HepG2 (cell line): ENCODE measurements at regions not wholly inside any gene's neighbourhood (a gene's known extent, or its start where the extent isn't known, plus 50 kb on each side); places are given as distances from the start of the nearest gene placed in this dataset.
"Not testable (repeated sequence)": the region's sequence is repeated elsewhere in the genome, so short reads cannot be mapped to it uniquely, and the experiment has no call there.

Source experiments
- ATAC-seq: fragments of 200-7000 bp; cut with Tn5 transposase; 3 replicates; pipeline ENCODE4 v1.9.1; 2020; ENCODE audit warnings: mild to moderate bottlenecking, moderate library complexity
- BruUV-seq: library from RNA; stranded (reverse); fragments of 400-500 nt; replicated peaks from 2 replicates; lab custom pipeline; 2021; lab: Mats Ljungman, UMichigan
- CTCF ChIA-PET: fragments of 300-600 bp; formaldehyde crosslinking; extraction: SDS; loops from one replicate; lab custom pipeline; 2021; ENCODE audit warnings: low total read pairs, inconsistent platforms, low intra/inter-chr PET ratio; lab: Yijun Ruan, JAX
- POLR2A ChIA-PET: fragments of 350-600 bp; sonication (Branson Sonifier 250); formaldehyde crosslinking; loops from one replicate; lab custom pipeline; 2020; ENCODE audit warnings: antibody characterized with exemption, inconsistent platforms; lab: Yijun Ruan, JAX
- DNase-seq: peaks from one replicate; pipeline ENCODE4 v3.0.0-alpha.2; 2015; ENCODE audit warnings: low spot score
- FAIRE-seq: peaks from 3 replicates; lab custom pipeline; 2011; peaks lifted over from hg19 to GRCh38; lab: Jason Lieb, UNC
- H2AFZ ChIP-seq: one replicate; pipeline ENCODE4 v1.6.1; 2011; ENCODE audit warnings: low read length, inconsistent platforms
- H3K27ac ChIP-seq: fragments of 300-600 bp; 3 replicates; pipeline ENCODE4 v1.8.0; 2011; ENCODE audit warnings: mixed run types, mild to moderate bottlenecking, mixed read lengths, low read length, inconsistent platforms; ENCODE audit not compliant: insufficient read depth; ENCODE audit errors: extremely low read length
- H3K27me3 ChIP-seq, 2 experiments: fragments of 200-600 bp in 1 of 2; 2 replicates in 1 of 2; 3 replicates in 1 of 2; pipeline versions ENCODE4 v1.6.0 to v1.8.0; 2011; ENCODE audit warnings: low read length in 2 of 2, mild to moderate bottlenecking in 2 of 2, moderate library complexity in 2 of 2, inconsistent platforms in 1 of 2; ENCODE audit not compliant: insufficient read depth in 2 of 2, control insufficient read depth in 1 of 2
- H3K36me3 ChIP-seq, 2 experiments: fragments of 200-600 bp in 1 of 2; replicated peaks in 1 of 2; 2 replicates in 1 of 2; 3 replicates in 1 of 2; pipeline versions ENCODE4 v1.5.1 to v1.8.0; 2011; ENCODE audit warnings: low read length in 2 of 2, inconsistent platforms in 1 of 2; ENCODE audit not compliant: insufficient read depth in 2 of 2, control insufficient read depth in 1 of 2
- H3K4me1 ChIP-seq: 2 replicates; pipeline ENCODE4 v1.5.1; 2012; ENCODE audit warnings: low read length, inconsistent platforms; ENCODE audit not compliant: insufficient read depth
- H3K4me2 ChIP-seq: 2 replicates; pipeline ENCODE4 v1.6.0; 2011; ENCODE audit warnings: low read depth, low read length, inconsistent platforms
- H3K4me3 ChIP-seq, 3 experiments: fragments of 200-600 bp in 1 of 3; sonication (generic), shearing (Covaris generic) in 1 of 3; replicated peaks in 1 of 3; 2 replicates each; pipeline ENCODE4 v1.5.1; 2011 to 2016; ENCODE audit warnings: low read length in 3 of 3, inconsistent platforms in 2 of 3, low read depth in 2 of 3, mild to moderate bottlenecking in 2 of 3, control low read depth in 1 of 3, mixed read lengths in 1 of 3; ENCODE audit not compliant: insufficient read depth in 1 of 3
- H3K79me2 ChIP-seq: one replicate; pipeline ENCODE4 v1.6.1; 2011; ENCODE audit warnings: low read length, inconsistent platforms; ENCODE audit not compliant: insufficient read depth
- H3K9ac ChIP-seq: 2 replicates; pipeline ENCODE4 v1.6.0; 2011; ENCODE audit warnings: mild to moderate bottlenecking, low read depth, low read length, inconsistent platforms; ENCODE audit not compliant: insufficient read depth
- H3K9me3 ChIP-seq: 2 replicates; pipeline ENCODE4 v1.5.1; 2012; ENCODE audit warnings: mild to moderate bottlenecking, low read length
- H4K20me1 ChIP-seq: 2 replicates; pipeline ENCODE4 v1.6.0; 2011; ENCODE audit warnings: inconsistent platforms, mild to moderate bottlenecking, low read length, moderate library complexity; ENCODE audit not compliant: insufficient read depth
- AHDC1 ChIP-seq: sonication (generic); formaldehyde crosslinking; IDR thresholded peaks from 2 replicates; pipeline ENCODE4 v1.5.1; 2020; ENCODE audit warnings: mild to moderate bottlenecking, missing genetic modification reagents, borderline replicate concordance
- GATAD2A ChIP-seq: IDR thresholded peaks from 2 replicates; pipeline ENCODE4 v1.6.1; 2016
- HNF4A ChIP-seq: sonication (generic); formaldehyde crosslinking; IDR thresholded peaks from 2 replicates; pipeline ENCODE4 v1.4.0; 2020; ENCODE audit warnings: missing genetic modification reagents
- PATZ1 ChIP-seq: sonication (generic); formaldehyde crosslinking; IDR thresholded peaks from 2 replicates; pipeline ENCODE4 v1.4.0; 2020; ENCODE audit warnings: missing genetic modification reagents
- PAXIP1 ChIP-seq: sonication (generic); formaldehyde crosslinking; conservative IDR thresholded peaks from 2 replicates; pipeline ENCODE4 v1.4.0; 2020; ENCODE audit warnings: mild to moderate bottlenecking, missing genetic modification reagents, moderate library complexity
- ZMYM4 ChIP-seq: sonication (generic); formaldehyde crosslinking; IDR thresholded peaks from 2 replicates; pipeline ENCODE4 v1.8.1; 2023; ENCODE audit warnings: mild to moderate bottlenecking, missing genetic modification reagents
- ZNF644 ChIP-seq: IDR thresholded peaks from 2 replicates; pipeline ENCODE4 v1.6.1; 2016; ENCODE audit warnings: low read depth
- WGBS: methylation state at CpG from one replicate; pipeline ENCODE4 v1.1.6; 2017; ENCODE audit warnings: low lambda C conversion rate; 5-methylcytosine and 5-hydroxymethylcytosine counted together
- in situ Hi-C: cut with HindIII; loops from 2 replicates; pipeline ENCODE4 v1.10.0; 2017; ENCODE audit warnings: low pct_unique_long_range_greater_than_20kb; ENCODE audit not compliant: extremely low pct_ligation_motif_present
- intact Hi-C: fragments of 100-400 bp; cut with micrococcal nuclease; formaldehyde crosslinking; loops from one replicate; pipeline ENCODE4 v1.10.0; 2022; ENCODE audit not compliant: unreplicated experiment

- H3K79me2 ChIP-seq, H2AFZ ChIP-seq, H3K27ac ChIP-seq, H3K9ac ChIP-seq, H3K9me3 ChIP-seq, H4K20me1 ChIP-seq, BruUV-seq, intact Hi-C loops, CTCF ChIA-PET, H3K36me3 ChIP-seq, in situ Hi-C loops, H3K27me3 ChIP-seq, ATAC-seq, POLR2A ChIA-PET: not testable (repeated sequence)
- 0 out of 2 replicates have a peak, but pooled peaks have one; percentile 18 for TF ChIP-seq ZMYM4 (CRISPR knock-in tag)
- peak; percentile 28; the same call in 1 of the 2 replicates for TF ChIP-seq PAXIP1 (CRISPR knock-in tag)
- peak; percentile 77 for TF ChIP-seq PATZ1
- TF ChIP-seq GATAD2A (CRISPR knock-in tag) = 0 out of 2 replicates have a peak, but pooled peaks have one; percentile 23
- peak; percentile 29; the same call in 1 of the 2 replicates for TF ChIP-seq AHDC1
- TF ChIP-seq ZNF644 (CRISPR knock-in tag) = peak; percentile 74
- TF ChIP-seq HNF4A (CRISPR knock-in tag) = peak; percentile 61
- WGBS = 3% methylated on average over 3 of the region's 3 CpGs
- Histone ChIP-seq H3K4me2 (peak overlapping the region; percentile 54), H3K4me1 (peaks cover 36% of the 10 kb centered on the region), H3K4me3 (peak overlapping the region in 1 of 3 experiments; percentile 9; a peak in 1 of 6 replicates)
- peak; percentile 4 for FAIRE-seq
- DNase-seq = peak; percentile 31
These were observed 83.9 kb upstream of the TANC1 start for GRCh38 chr2:158884552-158884951.
